ENCODE measurements at regions not wholly inside any gene's neighbourhood (a gene's known extent, or its start where the extent isn't known, plus 50 kb on each side); places are given as distances from the start of the nearest gene placed in this dataset.

- TF ChIP-seq CTCF (IDR thresholded peaks at IDR 0.05) (no peak), POLR2A (IDR thresholded peaks at IDR 0.05) (no peak), POLR2AphosphoS5 (IDR thresholded peaks at IDR 0.05) (no peak)
Measured at GRCh38 chr14:35971965-35972630, 146.0 kb downstream of the BRMS1L start.

Data from prostate gland (tissue), 2 donors.